ENCODE measurements at regions not wholly inside any gene's neighbourhood (a gene's known extent, or its start where the extent isn't known, plus 50 kb on each side); places are given as distances from the start of the nearest gene placed in this dataset.
A peak's percentile ranks its signal among the peaks of the same experiment; 100 is the strongest.

- TF ChIP-seq RAD21 (conservative IDR thresholded peaks at IDR 0.05) (no peak), EZH2 (IDR thresholded peaks at IDR 0.05; ENCODE audit: borderline replicate concordance, insufficient read depth, low read length, poor library complexity, severe bottlenecking) (no peak), REST (IDR thresholded peaks at IDR 0.05; ENCODE audit: borderline replicate concordance) (no peak), MXI1 (conservative IDR thresholded peaks at IDR 0.05; ENCODE audit: poor library complexity, severe bottlenecking) (no peak), CTCF (IDR thresholded peaks at IDR 0.05; ENCODE audit: poor library complexity, severe bottlenecking) (no peak), EP300 (conservative IDR thresholded peaks at IDR 0.05; ENCODE audit: poor library complexity, severe bottlenecking) (no peak), SMC3 (conservative IDR thresholded peaks at IDR 0.05; ENCODE audit: poor library complexity) (no peak), POLR2AphosphoS5 (IDR thresholded peaks at IDR 0.05) (no peak), TAF1 (IDR thresholded peaks at IDR 0.05; ENCODE audit: low read depth) (no peak)
- Histone ChIP-seq H3K4me3 (ENCODE audit: low read length) (peak overlapping the region; percentile 23), H3K27me3 (ENCODE audit: insufficient read depth, low read depth, low read length) (no peaks in the 10 kb centered on the region), H3K9me3 (ENCODE audit: low read length) (no peaks in the 10 kb centered on the region), H3K79me2 (replicated peaks; ENCODE audit: insufficient read depth, low read length) (no peaks in the 10 kb centered on the region), H3K9ac (ENCODE audit: low read length) (peak overlapping the region; percentile 4), H4K20me1 (ENCODE audit: insufficient read depth) (no peaks in the 10 kb centered on the region), H3F3A (ENCODE audit: insufficient read depth, low read length, poor library complexity, severe bottlenecking) (no peaks in the 10 kb centered on the region), H3K27ac (ENCODE audit: low read length) (peak overlapping the region; percentile 3), H2AFZ (ENCODE audit: low read depth, low read length) (no peak overlapping the region), H3K9me2 (ENCODE audit: insufficient read depth, low read length) (no peaks in the 10 kb centered on the region), H3K4me2 (ENCODE audit: low read length) (no peak overlapping the region), H3K36me3 (ENCODE audit: insufficient read depth, low read length) (no peaks in the 10 kb centered on the region)
Measured at GRCh38 chr5:52269859-52270258, 517.9 kb upstream of the ITGA1 start.

GRCh38 chr5:52275639-52276038 is 512.1 kb upstream of the ITGA1 start:
- TF ChIP-seq POLR2AphosphoS5 (IDR thresholded peaks at IDR 0.05) (no peak), CTCF (IDR thresholded peaks at IDR 0.05; ENCODE audit: poor library complexity, severe bottlenecking) (no peak), TAF1 (IDR thresholded peaks at IDR 0.05; ENCODE audit: low read depth) (no peak), REST (IDR thresholded peaks at IDR 0.05; ENCODE audit: borderline replicate concordance) (no peak), MXI1 (conservative IDR thresholded peaks at IDR 0.05; ENCODE audit: poor library complexity, severe bottlenecking) (no peak), RAD21 (conservative IDR thresholded peaks at IDR 0.05) (no peak), EP300 (conservative IDR thresholded peaks at IDR 0.05; ENCODE audit: poor library complexity, severe bottlenecking) (no peak), EZH2 (IDR thresholded peaks at IDR 0.05; ENCODE audit: borderline replicate concordance, insufficient read depth, low read length, poor library complexity, severe bottlenecking) (no peak), SMC3 (conservative IDR thresholded peaks at IDR 0.05; ENCODE audit: poor library complexity) (no peak)
- Histone ChIP-seq H3K36me3 (ENCODE audit: insufficient read depth, low read length) (no peaks in the 10 kb centered on the region), H3K79me2 (replicated peaks; ENCODE audit: insufficient read depth, low read length) (no peaks in the 10 kb centered on the region), H3K4me2 (ENCODE audit: low read length) (no peak overlapping the region), H3F3A (ENCODE audit: insufficient read depth, low read length, poor library complexity, severe bottlenecking) (no peaks in the 10 kb centered on the region), H3K27me3 (ENCODE audit: insufficient read depth, low read depth, low read length) (no peaks in the 10 kb centered on the region), H3K9ac (ENCODE audit: low read length) (no peak overlapping the region), H3K27ac (ENCODE audit: low read length) (no peak overlapping the region), H3K9me2 (ENCODE audit: insufficient read depth, low read length) (no peaks in the 10 kb centered on the region), H2AFZ (ENCODE audit: low read depth, low read length) (no peak overlapping the region), H3K9me3 (ENCODE audit: low read length) (no peaks in the 10 kb centered on the region), H4K20me1 (ENCODE audit: insufficient read depth) (no peaks in the 10 kb centered on the region), H3K4me3 (ENCODE audit: low read length) (no peak overlapping the region)
